GM18907 (cell line): ENCODE measurements at regions not wholly inside any gene's neighbourhood (a gene's known extent, or its start where the extent isn't known, plus 50 kb on each side); places are given as distances from the start of the nearest gene placed in this dataset.

Experiments
- ATAC-seq: cut with Tn5 transposase; IDR thresholded peaks from one replicate; pipeline ENCODE4 v1.9.1; 2021; ENCODE audit warnings: mild to moderate bottlenecking, moderate library complexity; ENCODE audit not compliant: unreplicated experiment

- no peak for ATAC-seq
Observed at GRCh38 chr14:100673085-100673806, 53.4 kb upstream of the DLK1 start.

- ATAC-seq, result no peak
Observed at GRCh38 chr14:100673807-100674154, 52.9 kb upstream of the DLK1 start.

GRCh38 chr14:100674428-100674827 lies 52.3 kb upstream of the DLK1 start:
- ATAC-seq, result no peak

- ATAC-seq, result no peak
Observed at GRCh38 chr14:100674897-100675619, 51.6 kb upstream of the DLK1 start.

- no peak for ATAC-seq
Observed at GRCh38 chr14:100675699-100676684, 50.7 kb upstream of the DLK1 start.
